ENCODE measurements at regions not wholly inside any gene's neighbourhood (a gene's known extent, or its start where the extent isn't known, plus 50 kb on each side); places are given as distances from the start of the nearest gene placed in this dataset.

GRCh38 chr4:156481845-156482244 lies 489.8 kb downstream of the PDGFC start:
- TF ChIP-seq, protein P1, sequence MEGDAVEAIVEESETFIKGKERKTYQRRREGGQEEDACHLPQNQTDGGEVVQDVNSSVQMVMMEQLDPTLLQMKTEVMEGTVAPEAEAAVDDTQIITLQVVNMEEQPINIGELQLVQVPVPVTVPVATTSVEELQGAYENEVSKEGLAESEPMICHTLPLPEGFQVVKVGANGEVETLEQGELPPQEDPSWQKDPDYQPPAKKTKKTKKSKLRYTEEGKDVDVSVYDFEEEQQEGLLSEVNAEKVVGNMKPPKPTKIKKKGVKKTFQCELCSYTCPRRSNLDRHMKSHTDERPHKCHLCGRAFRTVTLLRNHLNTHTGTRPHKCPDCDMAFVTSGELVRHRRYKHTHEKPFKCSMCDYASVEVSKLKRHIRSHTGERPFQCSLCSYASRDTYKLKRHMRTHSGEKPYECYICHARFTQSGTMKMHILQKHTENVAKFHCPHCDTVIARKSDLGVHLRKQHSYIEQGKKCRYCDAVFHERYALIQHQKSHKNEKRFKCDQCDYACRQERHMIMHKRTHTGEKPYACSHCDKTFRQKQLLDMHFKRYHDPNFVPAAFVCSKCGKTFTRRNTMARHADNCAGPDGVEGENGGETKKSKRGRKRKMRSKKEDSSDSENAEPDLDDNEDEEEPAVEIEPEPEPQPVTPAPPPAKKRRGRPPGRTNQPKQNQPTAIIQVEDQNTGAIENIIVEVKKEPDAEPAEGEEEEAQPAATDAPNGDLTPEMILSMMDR (conservative IDR thresholded peaks at IDR 0.05) = no peak
- TF ChIP-seq ZFX (IDR thresholded peaks at IDR 0.05) = no peak
